GM23338 (cell line): ENCODE measurements at regions not wholly inside any gene's neighbourhood (a gene's known extent, or its start where the extent isn't known, plus 50 kb on each side); places are given as distances from the start of the nearest gene placed in this dataset.

ENCODE experiments used
- ATAC-seq: fragments of 200-7000 bp; cut with Tn5 transposase; 3 replicates; pipeline ENCODE4 v1.9.1; 2020
- DNase-seq: peaks from one replicate; pipeline ENCODE4 v3.0.0-alpha.2; 2015; ENCODE audit warnings: low spot score
- H2AFZ ChIP-seq: fragments of 200-600 bp; sonication (generic); 2 replicates; pipeline ENCODE4 v1.8.0; 2016; ENCODE audit warnings: antibody characterized with exemption, mild to moderate bottlenecking, moderate library complexity
- H3F3A ChIP-seq: fragments of 200-600 bp; sonication (generic); replicated peaks from 2 replicates; pipeline ENCODE4 v1.8.0; 2017; ENCODE audit warnings: antibody characterized with exemption, mixed run types, low read depth
- H3K27ac ChIP-seq: fragments of 200-600 bp; sonication (generic); 2 replicates; pipeline ENCODE4 v1.6.1; 2016; ENCODE audit warnings: low read depth
- H3K27me3 ChIP-seq: fragments of 200-600 bp; sonication (generic); 2 replicates; pipeline ENCODE4 v1.8.0; 2016; ENCODE audit warnings: mild to moderate bottlenecking, mixed run types, moderate library complexity; ENCODE audit not compliant: insufficient read depth
- H3K36me3 ChIP-seq: fragments of 200-600 bp; sonication (generic); 2 replicates; pipeline ENCODE4 v1.8.0; 2016; ENCODE audit warnings: mild to moderate bottlenecking; ENCODE audit not compliant: insufficient read depth
- H3K4me1 ChIP-seq: fragments of 200-600 bp; sonication (generic); 2 replicates; pipeline ENCODE4 v1.8.0; 2016; ENCODE audit warnings: mild to moderate bottlenecking, moderate library complexity; ENCODE audit not compliant: insufficient read depth
- H3K4me2 ChIP-seq: fragments of 200-600 bp; sonication (generic); 2 replicates; pipeline ENCODE4 v1.7.1; 2017; ENCODE audit warnings: mixed run types
- H3K4me3 ChIP-seq: fragments of 200-600 bp; sonication (generic); 2 replicates; pipeline ENCODE4 v1.6.1; 2016; ENCODE audit warnings: mixed run types
- H3K79me2 ChIP-seq: fragments of 200-600 bp; sonication (generic); replicated peaks from 2 replicates; pipeline ENCODE4 v1.8.0; 2017; ENCODE audit warnings: mild to moderate bottlenecking; ENCODE audit not compliant: insufficient read depth
- H3K9me2 ChIP-seq: fragments of 200-600 bp; sonication (generic); 2 replicates; pipeline ENCODE4 v1.8.0; 2017; ENCODE audit not compliant: insufficient read depth
- H4K20me1 ChIP-seq: fragments of 200-600 bp; sonication (generic); replicated peaks from 2 replicates; pipeline ENCODE4 v1.8.0; 2017; ENCODE audit warnings: mild to moderate bottlenecking; ENCODE audit not compliant: insufficient read depth
- H3K27ac Mint-ChIP-seq: 2 replicates; pipeline ENCODE4 v1.8.0; 2020; ENCODE audit warnings: inconsistent platforms, mild to moderate bottlenecking, moderate library complexity, mixed read lengths
- H3K27me3 Mint-ChIP-seq: 3 replicates; pipeline ENCODE4 v1.8.0; 2022; ENCODE audit warnings: low read depth, mild to moderate bottlenecking, moderate library complexity, mixed read lengths, inconsistent platforms; ENCODE audit not compliant: insufficient read depth, poor library complexity
- H3K36me3 Mint-ChIP-seq: 3 replicates; pipeline ENCODE4 v1.8.0; 2021; ENCODE audit warnings: low read depth, mild to moderate bottlenecking, inconsistent platforms, moderate library complexity, mixed read lengths
- H3K4me1 Mint-ChIP-seq: 3 replicates; pipeline ENCODE4 v1.8.0; 2020; ENCODE audit warnings: mild to moderate bottlenecking, inconsistent platforms, mixed read lengths
- H3K4me3 Mint-ChIP-seq: 3 replicates; pipeline ENCODE4 v1.8.0; 2021; ENCODE audit warnings: moderate library complexity, mild to moderate bottlenecking, inconsistent platforms, mixed read lengths
- H3K9me3 Mint-ChIP-seq: 3 replicates; pipeline ENCODE4 v1.8.0; 2020; ENCODE audit warnings: moderate library complexity, mild to moderate bottlenecking, inconsistent platforms, mixed read lengths
- CREB1 ChIP-seq: fragments of 250-450 bp; sonication (Bioruptor Pico); IDR thresholded peaks from 2 replicates; pipeline ENCODE4 v1.5.0; 2020; ENCODE audit warnings: low read depth, mild to moderate bottlenecking, moderate library complexity
- EZH2 ChIP-seq: fragments of 200-600 bp; sonication (generic); IDR thresholded peaks from one replicate; pipeline ENCODE4 v1.8.0; 2017; ENCODE audit warnings: antibody characterized with exemption, mild to moderate bottlenecking, low read depth; ENCODE audit not compliant: unreplicated experiment
- EZH2phosphoT487 ChIP-seq: fragments of 200-600 bp; sonication (generic); IDR thresholded peaks from one replicate; pipeline ENCODE4 v1.8.1; 2018; ENCODE audit warnings: antibody characterized with exemption; ENCODE audit not compliant: unreplicated experiment
- JUNB ChIP-seq: IDR thresholded peaks from one replicate; pipeline ENCODE4 v1.6.1; 2016; ENCODE audit warnings: antibody characterized with exemption; ENCODE audit not compliant: unreplicated experiment
- NANOG ChIP-seq: IDR thresholded peaks from 2 replicates; pipeline ENCODE4 v1.6.1; 2016; ENCODE audit warnings: antibody characterized with exemption, borderline replicate concordance
- POLR2AphosphoS5 ChIP-seq: IDR thresholded peaks from 2 replicates; pipeline ENCODE4 v1.6.1; 2016; ENCODE audit warnings: antibody characterized with exemption, low read depth
- STAT1 ChIP-seq: IDR thresholded peaks from one replicate; pipeline ENCODE4 v1.6.1; 2016; ENCODE audit warnings: antibody characterized with exemption; ENCODE audit not compliant: unreplicated experiment
- ZNF114 ChIP-seq: fragments of 250-450 bp; sonication (Bioruptor Pico); IDR thresholded peaks from 2 replicates; pipeline ENCODE4 v1.5.0; 2020; ENCODE audit warnings: mild to moderate bottlenecking, moderate library complexity
- ZNF331 ChIP-seq: fragments of 250-450 bp; sonication (Bioruptor Pico); IDR thresholded peaks from 2 replicates; pipeline ENCODE4 v1.5.0; 2020; ENCODE audit warnings: low read depth, mild to moderate bottlenecking, moderate library complexity
- TF ChIP-seq, protein P1 (sequence below): IDR thresholded peaks from 2 replicates; pipeline ENCODE4 v1.6.1; 2016; ENCODE audit warnings: antibody characterized with exemption
- TF ChIP-seq, protein P2 (sequence below): fragments of 250-450 bp; sonication (Bioruptor Pico); IDR thresholded peaks from 2 replicates; pipeline ENCODE4 v1.5.0; 2020; ENCODE audit warnings: mild to moderate bottlenecking, moderate library complexity
- TF ChIP-seq, protein P3 (sequence below), 2 experiments: fragments of 200-600 bp in 1 of 2; sonication (generic) in 1 of 2; conservative IDR thresholded peaks; 2 replicates each; pipeline versions ENCODE4 v1.5.1 to v1.6.1; 2016 to 2017; ENCODE audit warnings: antibody characterized with exemption in 2 of 2, low read depth in 2 of 2, mild to moderate bottlenecking in 2 of 2, moderate library complexity in 1 of 2
- TF ChIP-seq, protein P4 (sequence below): IDR thresholded peaks from one replicate; pipeline ENCODE4 v1.6.1; 2018; ENCODE audit warnings: antibody characterized with exemption; ENCODE audit not compliant: unreplicated experiment

DNA sequence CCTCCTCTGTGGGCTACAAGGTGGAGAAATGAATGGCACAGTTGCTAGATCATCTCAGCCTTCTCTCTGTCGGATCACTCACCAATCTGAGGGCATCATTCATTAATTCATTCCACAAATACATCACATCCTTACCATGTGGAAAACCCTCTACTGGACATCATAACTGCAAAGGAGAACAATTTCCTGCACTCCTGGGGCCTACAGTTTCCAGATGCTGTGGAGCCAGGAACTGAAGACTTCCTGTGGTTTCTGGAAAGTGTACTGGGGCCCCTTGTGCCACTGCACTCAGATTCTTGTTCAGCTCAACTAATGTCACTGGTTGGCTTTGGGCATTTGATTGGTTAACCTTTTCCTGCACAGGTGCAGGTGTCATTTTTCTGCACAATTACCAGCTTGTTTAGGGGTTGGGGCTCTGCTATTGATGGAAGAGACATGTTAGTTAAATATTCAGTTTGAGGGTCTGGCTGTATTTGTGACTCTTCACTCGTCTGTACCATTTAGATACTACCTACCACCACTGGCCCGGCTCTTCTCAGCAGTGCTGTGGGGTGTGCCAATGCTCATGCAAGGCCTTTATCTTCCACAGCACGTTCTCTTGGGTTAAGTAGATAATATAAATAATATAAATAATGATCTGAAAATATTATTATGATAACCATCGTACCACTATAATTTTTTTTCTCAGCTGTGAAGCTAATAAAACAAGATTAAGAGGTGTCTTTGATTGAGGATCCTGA, 427.3 kb downstream of the TSN start:
- no peak overlapping the region for H3K4me2 ChIP-seq
- no peak overlapping the region for H3K4me3 ChIP-seq
- peaks cover 3% of the 10 kb centered on the region; the same call in 1 of the 2 replicates for H3K9me2 ChIP-seq
- Mint-ChIP-seq H3K4me3 (no peak overlapping the region), H3K9me3 (peaks cover 22% of the 10 kb centered on the region), H3K27ac (no peak overlapping the region), H3K36me3 (peaks cover 2% of the 10 kb centered on the region; the same call in 1 of the 3 replicates), H3K4me1 (peaks cover 3% of the 10 kb centered on the region; the same call in 2 of the 3 replicates), H3K27me3 (peaks cover 3% of the 10 kb centered on the region)
- no peaks in the 10 kb centered on the region for H3K4me1 ChIP-seq
- no peak for DNase-seq
- no peaks in the 10 kb centered on the region for H3K27me3 ChIP-seq
- no peak overlapping the region for H2AFZ ChIP-seq
- no peaks in the 10 kb centered on the region for H3F3A ChIP-seq
- no peak for ATAC-seq
- no peak overlapping the region for H3K27ac ChIP-seq
- no peaks in the 10 kb centered on the region for H4K20me1 ChIP-seq
- TF ChIP-seq EZH2phosphoT487 (no peak), STAT1 (no peak), NANOG (no peak), JUNB (no peak), ZNF331 (CRISPR knock-in tag) (no peak), POLR2AphosphoS5 (no peak), EZH2 (no peak), CREB1 (CRISPR knock-in tag) (no peak), ZNF114 (CRISPR knock-in tag) (no peak)
- TF ChIP-seq, protein P1, sequence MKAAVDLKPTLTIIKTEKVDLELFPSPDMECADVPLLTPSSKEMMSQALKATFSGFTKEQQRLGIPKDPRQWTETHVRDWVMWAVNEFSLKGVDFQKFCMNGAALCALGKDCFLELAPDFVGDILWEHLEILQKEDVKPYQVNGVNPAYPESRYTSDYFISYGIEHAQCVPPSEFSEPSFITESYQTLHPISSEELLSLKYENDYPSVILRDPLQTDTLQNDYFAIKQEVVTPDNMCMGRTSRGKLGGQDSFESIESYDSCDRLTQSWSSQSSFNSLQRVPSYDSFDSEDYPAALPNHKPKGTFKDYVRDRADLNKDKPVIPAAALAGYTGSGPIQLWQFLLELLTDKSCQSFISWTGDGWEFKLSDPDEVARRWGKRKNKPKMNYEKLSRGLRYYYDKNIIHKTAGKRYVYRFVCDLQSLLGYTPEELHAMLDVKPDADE, result no peak
- TF ChIP-seq, protein P2, sequence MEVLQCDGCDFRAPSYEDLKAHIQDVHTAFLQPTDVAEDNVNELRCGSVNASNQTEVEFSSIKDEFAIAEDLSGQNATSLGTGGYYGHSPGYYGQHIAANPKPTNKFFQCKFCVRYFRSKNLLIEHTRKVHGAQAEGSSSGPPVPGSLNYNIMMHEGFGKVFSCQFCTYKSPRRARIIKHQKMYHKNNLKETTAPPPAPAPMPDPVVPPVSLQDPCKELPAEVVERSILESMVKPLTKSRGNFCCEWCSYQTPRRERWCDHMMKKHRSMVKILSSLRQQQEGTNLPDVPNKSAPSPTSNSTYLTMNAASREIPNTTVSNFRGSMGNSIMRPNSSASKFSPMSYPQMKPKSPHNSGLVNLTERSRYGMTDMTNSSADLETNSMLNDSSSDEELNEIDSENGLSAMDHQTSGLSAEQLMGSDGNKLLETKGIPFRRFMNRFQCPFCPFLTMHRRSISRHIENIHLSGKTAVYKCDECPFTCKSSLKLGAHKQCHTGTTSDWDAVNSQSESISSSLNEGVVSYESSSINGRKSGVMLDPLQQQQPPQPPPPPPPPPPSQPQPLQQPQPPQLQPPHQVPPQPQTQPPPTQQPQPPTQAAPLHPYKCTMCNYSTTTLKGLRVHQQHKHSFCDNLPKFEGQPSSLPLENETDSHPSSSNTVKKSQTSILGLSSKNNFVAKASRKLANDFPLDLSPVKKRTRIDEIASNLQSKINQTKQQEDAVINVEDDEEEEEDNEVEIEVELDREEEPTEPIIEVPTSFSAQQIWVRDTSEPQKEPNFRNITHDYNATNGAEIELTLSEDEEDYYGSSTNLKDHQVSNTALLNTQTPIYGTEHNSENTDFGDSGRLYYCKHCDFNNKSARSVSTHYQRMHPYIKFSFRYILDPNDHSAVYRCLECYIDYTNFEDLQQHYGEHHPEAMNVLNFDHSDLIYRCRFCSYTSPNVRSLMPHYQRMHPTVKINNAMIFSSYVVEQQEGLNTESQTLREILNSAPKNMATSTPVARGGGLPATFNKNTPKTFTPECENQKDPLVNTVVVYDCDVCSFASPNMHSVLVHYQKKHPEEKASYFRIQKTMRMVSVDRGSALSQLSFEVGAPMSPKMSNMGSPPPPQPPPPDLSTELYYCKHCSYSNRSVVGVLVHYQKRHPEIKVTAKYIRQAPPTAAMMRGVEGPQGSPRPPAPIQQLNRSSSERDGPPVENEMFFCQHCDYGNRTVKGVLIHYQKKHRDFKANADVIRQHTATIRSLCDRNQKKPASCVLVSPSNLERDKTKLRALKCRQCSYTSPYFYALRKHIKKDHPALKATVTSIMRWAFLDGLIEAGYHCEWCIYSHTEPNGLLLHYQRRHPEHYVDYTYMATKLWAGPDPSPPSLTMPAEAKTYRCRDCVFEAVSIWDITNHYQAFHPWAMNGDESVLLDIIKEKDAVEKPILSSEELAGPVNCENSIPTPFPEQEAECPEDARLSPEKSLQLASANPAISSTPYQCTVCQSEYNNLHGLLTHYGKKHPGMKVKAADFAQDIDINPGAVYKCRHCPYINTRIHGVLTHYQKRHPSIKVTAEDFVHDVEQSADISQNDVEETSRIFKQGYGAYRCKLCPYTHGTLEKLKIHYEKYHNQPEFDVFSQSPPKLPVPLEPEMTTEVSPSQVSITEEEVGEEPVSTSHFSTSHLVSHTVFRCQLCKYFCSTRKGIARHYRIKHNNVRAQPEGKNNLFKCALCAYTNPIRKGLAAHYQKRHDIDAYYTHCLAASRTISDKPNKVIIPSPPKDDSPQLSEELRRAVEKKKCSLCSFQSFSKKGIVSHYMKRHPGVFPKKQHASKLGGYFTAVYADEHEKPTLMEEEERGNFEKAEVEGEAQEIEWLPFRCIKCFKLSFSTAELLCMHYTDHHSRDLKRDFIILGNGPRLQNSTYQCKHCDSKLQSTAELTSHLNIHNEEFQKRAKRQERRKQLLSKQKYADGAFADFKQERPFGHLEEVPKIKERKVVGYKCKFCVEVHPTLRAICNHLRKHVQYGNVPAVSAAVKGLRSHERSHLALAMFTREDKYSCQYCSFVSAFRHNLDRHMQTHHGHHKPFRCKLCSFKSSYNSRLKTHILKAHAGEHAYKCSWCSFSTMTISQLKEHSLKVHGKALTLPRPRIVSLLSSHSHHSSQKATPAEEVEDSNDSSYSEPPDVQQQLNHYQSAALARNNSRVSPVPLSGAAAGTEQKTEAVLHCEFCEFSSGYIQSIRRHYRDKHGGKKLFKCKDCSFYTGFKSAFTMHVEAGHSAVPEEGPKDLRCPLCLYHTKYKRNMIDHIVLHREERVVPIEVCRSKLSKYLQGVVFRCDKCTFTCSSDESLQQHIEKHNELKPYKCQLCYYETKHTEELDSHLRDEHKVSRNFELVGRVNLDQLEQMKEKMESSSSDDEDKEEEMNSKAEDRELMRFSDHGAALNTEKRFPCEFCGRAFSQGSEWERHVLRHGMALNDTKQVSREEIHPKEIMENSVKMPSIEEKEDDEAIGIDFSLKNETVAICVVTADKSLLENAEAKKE (CRISPR knock-in tag), result no peak
- TF ChIP-seq, protein P3, sequence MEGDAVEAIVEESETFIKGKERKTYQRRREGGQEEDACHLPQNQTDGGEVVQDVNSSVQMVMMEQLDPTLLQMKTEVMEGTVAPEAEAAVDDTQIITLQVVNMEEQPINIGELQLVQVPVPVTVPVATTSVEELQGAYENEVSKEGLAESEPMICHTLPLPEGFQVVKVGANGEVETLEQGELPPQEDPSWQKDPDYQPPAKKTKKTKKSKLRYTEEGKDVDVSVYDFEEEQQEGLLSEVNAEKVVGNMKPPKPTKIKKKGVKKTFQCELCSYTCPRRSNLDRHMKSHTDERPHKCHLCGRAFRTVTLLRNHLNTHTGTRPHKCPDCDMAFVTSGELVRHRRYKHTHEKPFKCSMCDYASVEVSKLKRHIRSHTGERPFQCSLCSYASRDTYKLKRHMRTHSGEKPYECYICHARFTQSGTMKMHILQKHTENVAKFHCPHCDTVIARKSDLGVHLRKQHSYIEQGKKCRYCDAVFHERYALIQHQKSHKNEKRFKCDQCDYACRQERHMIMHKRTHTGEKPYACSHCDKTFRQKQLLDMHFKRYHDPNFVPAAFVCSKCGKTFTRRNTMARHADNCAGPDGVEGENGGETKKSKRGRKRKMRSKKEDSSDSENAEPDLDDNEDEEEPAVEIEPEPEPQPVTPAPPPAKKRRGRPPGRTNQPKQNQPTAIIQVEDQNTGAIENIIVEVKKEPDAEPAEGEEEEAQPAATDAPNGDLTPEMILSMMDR (conservative IDR thresholded peaks at IDR 0.05; ENCODE audit: low read depth in 2 of 2), result no peak
- TF ChIP-seq, protein P4, sequence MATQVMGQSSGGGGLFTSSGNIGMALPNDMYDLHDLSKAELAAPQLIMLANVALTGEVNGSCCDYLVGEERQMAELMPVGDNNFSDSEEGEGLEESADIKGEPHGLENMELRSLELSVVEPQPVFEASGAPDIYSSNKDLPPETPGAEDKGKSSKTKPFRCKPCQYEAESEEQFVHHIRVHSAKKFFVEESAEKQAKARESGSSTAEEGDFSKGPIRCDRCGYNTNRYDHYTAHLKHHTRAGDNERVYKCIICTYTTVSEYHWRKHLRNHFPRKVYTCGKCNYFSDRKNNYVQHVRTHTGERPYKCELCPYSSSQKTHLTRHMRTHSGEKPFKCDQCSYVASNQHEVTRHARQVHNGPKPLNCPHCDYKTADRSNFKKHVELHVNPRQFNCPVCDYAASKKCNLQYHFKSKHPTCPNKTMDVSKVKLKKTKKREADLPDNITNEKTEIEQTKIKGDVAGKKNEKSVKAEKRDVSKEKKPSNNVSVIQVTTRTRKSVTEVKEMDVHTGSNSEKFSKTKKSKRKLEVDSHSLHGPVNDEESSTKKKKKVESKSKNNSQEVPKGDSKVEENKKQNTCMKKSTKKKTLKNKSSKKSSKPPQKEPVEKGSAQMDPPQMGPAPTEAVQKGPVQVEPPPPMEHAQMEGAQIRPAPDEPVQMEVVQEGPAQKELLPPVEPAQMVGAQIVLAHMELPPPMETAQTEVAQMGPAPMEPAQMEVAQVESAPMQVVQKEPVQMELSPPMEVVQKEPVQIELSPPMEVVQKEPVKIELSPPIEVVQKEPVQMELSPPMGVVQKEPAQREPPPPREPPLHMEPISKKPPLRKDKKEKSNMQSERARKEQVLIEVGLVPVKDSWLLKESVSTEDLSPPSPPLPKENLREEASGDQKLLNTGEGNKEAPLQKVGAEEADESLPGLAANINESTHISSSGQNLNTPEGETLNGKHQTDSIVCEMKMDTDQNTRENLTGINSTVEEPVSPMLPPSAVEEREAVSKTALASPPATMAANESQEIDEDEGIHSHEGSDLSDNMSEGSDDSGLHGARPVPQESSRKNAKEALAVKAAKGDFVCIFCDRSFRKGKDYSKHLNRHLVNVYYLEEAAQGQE, result no peak
- no peaks in the 10 kb centered on the region for H3K79me2 ChIP-seq
- H3K36me3 ChIP-seq, result no peaks in the 10 kb centered on the region
